ENCODE measurements at regions not wholly inside any gene's neighbourhood (a gene's known extent, or its start where the extent isn't known, plus 50 kb on each side); places are given as distances from the start of the nearest gene placed in this dataset.

GRCh38 chr11:131204765-131205380, 165.5 kb upstream of the NTM start:
- no peak overlapping the region; the same call in 1 of the 2 replicates for H3K14ac ChIP-seq (ENCODE audit: insufficient read depth, low read length)
- Mint-ChIP-seq H3K9me3 (no peaks in the 10 kb centered on the region; a peak in 1 of 5 replicates), H3K4me3 (no peak overlapping the region), H3K36me3 (ENCODE audit: insufficient read depth in 1 of 3, low read depth in 3 of 3) (no peaks in the 10 kb centered on the region; a peak in 1 of 7 replicates), H3K27ac (no peak overlapping the region), H3K27me3 (ENCODE audit: low read depth) (peaks cover 4% of the 10 kb centered on the region), H3K4me1 (peaks cover 11 to 13% of the 10 kb centered on the region in 2 experiments)
- no peak overlapping the region for H3K18ac ChIP-seq (ENCODE audit: insufficient read length, low read depth, low read length)
- H3T11ph ChIP-seq (ENCODE audit: low read length), result no peak overlapping the region
- TF ChIP-seq CTCF (conservative IDR thresholded peaks at IDR 0.05), result no peak
- H2AK5ac ChIP-seq (ENCODE audit: insufficient read length, low read length), result no peak overlapping the region
- H3K23ac ChIP-seq (ENCODE audit: insufficient read length, low read depth, low read length), result no peak overlapping the region
- H3K4ac ChIP-seq (ENCODE audit: low read depth, low read length), result no peak overlapping the region
- H4K5ac ChIP-seq (ENCODE audit: insufficient read length, low read depth, low read length), result no peak overlapping the region
- H4K8ac ChIP-seq (replicated peaks; ENCODE audit: insufficient read length, low read depth, low read length), result no peak overlapping the region
- H3K27ac ChIP-seq (ENCODE audit: insufficient read length, low read depth, low read length), result no peak overlapping the region
- no peak overlapping the region for H2BK120ac ChIP-seq (ENCODE audit: low read depth, low read length, poor library complexity, severe bottlenecking)
- H3K23me2 ChIP-seq (ENCODE audit: insufficient read length, low read depth, low read length, poor library complexity, severe bottlenecking), result no peaks in the 10 kb centered on the region
- DNase-seq, result no peak
- no peak overlapping the region for H2AFZ ChIP-seq (ENCODE audit: low read length)
- no peak overlapping the region for H3K9ac ChIP-seq (ENCODE audit: extremely low read depth, insufficient read length, low read length)
- H2BK12ac ChIP-seq (ENCODE audit: insufficient read length, low read depth, low read length), result no peak overlapping the region
- no peak overlapping the region for H3K4me2 ChIP-seq (ENCODE audit: insufficient read depth, insufficient read length, low read length)
- H4K20me1 ChIP-seq (ENCODE audit: control insufficient read depth, insufficient read depth, insufficient read length), result no peaks in the 10 kb centered on the region
- no peak overlapping the region for H2BK20ac ChIP-seq (ENCODE audit: low read depth, low read length, poor library complexity, severe bottlenecking)
- no peaks in the 10 kb centered on the region for H3K27me3 ChIP-seq (ENCODE audit: insufficient read depth, low read length)
- H2BK15ac ChIP-seq (ENCODE audit: low read depth, low read length), result no peak overlapping the region
- H3K79me1 ChIP-seq (ENCODE audit: insufficient read depth, low read depth, low read length, poor library complexity, severe bottlenecking), result no peaks in the 10 kb centered on the region
- no CpG with 5 or more reads among the region's 11 CpGs for WGBS (ENCODE audit: extremely low coverage, insufficient read length, low lambda C conversion rate)
- H3K79me2 ChIP-seq (ENCODE audit: insufficient read depth, low read length), result no peaks in the 10 kb centered on the region
- no peaks in the 10 kb centered on the region for H3K9me3 ChIP-seq (ENCODE audit: control insufficient read depth, low read depth, low read length)
- H4K91ac ChIP-seq (ENCODE audit: insufficient read length, low read depth, low read length), result no peak overlapping the region
- no peak overlapping the region for H3K56ac ChIP-seq (ENCODE audit: insufficient read length, low read depth, low read length)
- no peaks in the 10 kb centered on the region for H3K4me1 ChIP-seq (ENCODE audit: insufficient read depth, low read length)
- no peak overlapping the region for H2BK5ac ChIP-seq (ENCODE audit: insufficient read length, low read length)

Data from H9 (cell line).